HG02642 (cell line): ENCODE measurements at regions not wholly inside any gene's neighbourhood (a gene's known extent, or its start where the extent isn't known, plus 50 kb on each side); places are given as distances from the start of the nearest gene placed in this dataset.

ENCODE experiments used
- ATAC-seq: cut with Tn5 transposase; IDR thresholded peaks from one replicate; pipeline ENCODE4 v1.9.1; 2021; ENCODE audit warnings: mild to moderate bottlenecking; ENCODE audit not compliant: unreplicated experiment, poor library complexity

GRCh38 chr11:121802542-121802941 lies 313.5 kb downstream of the BLID start:
- no peak for ATAC-seq

DNA sequence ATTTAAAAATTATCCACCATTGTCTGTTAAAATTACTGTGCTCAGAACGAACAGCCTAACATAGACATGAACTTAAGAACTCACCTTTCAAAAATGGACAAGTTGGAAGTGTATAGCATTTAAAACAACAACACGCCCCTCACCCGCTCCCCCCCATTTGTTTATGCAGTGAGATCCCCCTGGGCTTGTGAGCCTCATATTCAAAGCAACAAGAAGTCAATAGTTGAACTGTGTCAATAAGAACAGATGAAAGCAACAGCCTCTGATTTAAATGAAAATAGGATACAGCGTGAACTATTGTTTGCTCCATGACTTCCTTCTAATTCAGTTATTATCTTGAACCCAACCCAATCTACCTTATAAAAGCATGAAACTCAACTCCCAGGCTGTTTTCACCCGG lies 314.2 kb downstream of the BLID start:
- no peak for ATAC-seq

DNA sequence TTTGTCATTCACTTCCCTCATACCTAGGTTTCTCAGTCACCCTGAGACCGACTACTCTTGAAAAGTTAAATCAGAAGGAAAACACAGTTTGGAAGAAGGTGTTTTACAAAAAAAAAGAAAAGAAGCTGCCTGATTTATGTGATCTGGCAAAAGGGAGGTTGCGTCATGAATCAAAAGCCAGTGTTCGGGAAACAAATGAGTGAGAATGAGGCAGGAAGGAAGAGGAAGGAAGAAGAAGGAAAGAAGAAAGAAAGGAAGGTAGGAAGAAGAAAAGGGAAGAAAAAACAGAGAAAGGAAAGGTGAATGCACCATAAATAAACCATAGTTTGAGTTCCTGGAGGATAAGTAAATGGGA lies 314.6 kb downstream of the BLID start:
- no peak for ATAC-seq

- no peak for ATAC-seq
Measured at GRCh38 chr11:121800731-121801393, 315.2 kb downstream of the BLID start.

DNA sequence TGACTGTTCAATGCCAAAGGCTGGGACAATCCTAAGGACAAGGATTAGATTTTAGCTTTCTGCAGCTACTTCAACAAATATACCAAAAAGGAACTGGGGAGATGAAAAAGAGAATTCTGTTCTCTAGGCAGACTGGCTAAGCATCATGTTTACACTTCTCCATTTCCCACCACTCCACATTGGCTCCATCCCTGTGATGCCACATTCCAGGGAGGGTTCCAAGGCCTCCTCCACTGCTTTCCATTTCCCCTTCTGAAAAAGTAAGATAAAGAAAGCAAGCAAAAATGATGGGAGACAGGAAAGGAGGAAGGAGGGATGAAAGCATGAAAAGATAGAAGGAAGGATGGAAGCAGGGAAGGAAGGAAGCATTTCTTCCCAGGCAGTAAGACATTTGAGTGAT lies 315.8 kb downstream of the BLID start:
- no peak for ATAC-seq

DNA sequence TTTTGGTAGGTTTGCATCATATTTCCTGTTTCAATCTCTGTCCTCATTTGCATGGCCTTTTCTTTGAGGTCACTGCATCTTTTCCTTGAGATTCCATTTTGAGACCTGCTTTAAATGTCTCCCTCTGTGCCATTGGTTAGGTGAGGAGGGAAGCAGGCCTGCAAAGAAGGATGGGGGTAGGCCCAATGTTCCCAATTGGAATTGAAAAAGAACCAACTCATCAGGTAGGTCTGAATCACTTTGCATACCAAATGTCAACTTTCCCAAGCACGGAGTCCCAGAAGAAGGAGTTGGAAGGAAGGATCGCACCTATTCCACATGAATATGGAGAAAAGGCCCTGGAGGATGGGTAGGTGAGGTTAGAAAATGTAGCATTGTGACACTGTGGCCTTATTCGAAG lies 318.5 kb downstream of the BLID start:
- no peak for ATAC-seq

DNA sequence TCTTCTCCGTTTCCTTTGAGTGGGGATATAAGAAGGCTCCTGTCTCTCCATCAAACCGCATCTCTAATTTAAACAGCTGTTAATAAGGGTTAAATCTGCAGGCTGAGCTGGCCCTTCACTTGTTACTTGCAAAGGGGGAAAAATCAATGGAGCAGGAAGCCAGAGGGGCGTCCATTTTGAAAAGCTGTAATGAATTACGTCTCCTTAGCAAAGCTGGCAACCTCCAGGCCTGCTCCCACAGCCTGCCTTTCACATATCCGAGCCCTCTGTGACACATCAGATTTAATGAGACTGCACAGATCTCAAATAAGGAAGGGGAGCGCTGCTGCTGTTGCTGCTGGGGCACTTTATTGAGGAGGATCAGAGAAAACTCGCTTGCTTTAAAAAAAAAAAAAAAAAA lies 320.8 kb downstream of the BLID start:
- ATAC-seq: no peak

- no peak for ATAC-seq
Measured at GRCh38 chr11:121794671-121795141, 321.3 kb downstream of the BLID start.

- ATAC-seq: no peak
Measured at GRCh38 chr11:121793916-121794315, 322.1 kb downstream of the BLID start.

GRCh38 chr11:121793291-121793690 lies 322.7 kb downstream of the BLID start:
- no peak for ATAC-seq

DNA sequence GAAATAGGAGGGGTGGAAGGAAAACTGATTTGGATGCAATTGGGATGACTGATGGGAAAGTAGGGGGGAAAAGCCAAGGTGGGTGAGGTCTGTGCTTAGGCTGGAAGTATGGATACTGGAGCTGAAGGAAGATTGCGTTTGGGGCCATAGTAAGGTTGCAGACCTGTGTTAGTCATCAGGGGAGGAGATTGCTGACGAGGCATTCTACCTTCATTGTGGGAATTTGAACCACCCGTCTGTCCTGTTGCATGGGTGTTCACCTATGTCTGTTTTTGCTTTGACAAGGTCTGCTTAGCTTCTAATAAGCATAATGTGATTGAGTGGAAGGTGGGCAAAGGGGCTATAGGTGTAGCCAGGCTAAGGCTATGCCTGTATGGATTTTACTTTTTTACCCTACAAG lies 323.8 kb downstream of the BLID start:
- ATAC-seq: no peak

GRCh38 chr11:121790430-121790829 lies 325.6 kb downstream of the BLID start:
- no peak for ATAC-seq

- ATAC-seq: no peak
Measured at GRCh38 chr11:121780971-121781370, 328.2 kb upstream of the SORL1-AS1 start.

- ATAC-seq: no peak
Measured at GRCh38 chr11:121777056-121777455, 324.3 kb upstream of the SORL1-AS1 start.

DNA sequence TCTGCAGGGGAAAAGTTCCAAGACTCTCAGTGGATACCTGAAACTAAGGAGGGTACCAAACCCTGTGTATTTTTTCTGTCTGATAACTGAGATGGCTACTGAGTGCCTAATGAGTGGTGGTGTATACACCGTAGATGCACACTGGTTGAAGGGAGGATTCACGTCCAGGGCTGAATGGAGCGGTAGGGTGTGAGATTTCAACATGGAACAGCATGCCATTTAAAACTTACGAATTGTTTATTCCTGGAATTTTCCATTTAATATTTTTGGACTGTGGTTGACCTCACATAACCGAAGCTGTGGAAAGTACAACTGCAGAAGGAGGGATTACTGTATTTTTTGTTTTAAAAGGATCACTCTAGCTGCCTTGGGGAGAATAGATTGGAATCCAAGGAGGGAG lies 322.5 kb upstream of the SORL1-AS1 start:
- no peak for ATAC-seq

GRCh38 chr11:121773076-121773475 lies 320.3 kb upstream of the SORL1-AS1 start:
- ATAC-seq: no peak

DNA sequence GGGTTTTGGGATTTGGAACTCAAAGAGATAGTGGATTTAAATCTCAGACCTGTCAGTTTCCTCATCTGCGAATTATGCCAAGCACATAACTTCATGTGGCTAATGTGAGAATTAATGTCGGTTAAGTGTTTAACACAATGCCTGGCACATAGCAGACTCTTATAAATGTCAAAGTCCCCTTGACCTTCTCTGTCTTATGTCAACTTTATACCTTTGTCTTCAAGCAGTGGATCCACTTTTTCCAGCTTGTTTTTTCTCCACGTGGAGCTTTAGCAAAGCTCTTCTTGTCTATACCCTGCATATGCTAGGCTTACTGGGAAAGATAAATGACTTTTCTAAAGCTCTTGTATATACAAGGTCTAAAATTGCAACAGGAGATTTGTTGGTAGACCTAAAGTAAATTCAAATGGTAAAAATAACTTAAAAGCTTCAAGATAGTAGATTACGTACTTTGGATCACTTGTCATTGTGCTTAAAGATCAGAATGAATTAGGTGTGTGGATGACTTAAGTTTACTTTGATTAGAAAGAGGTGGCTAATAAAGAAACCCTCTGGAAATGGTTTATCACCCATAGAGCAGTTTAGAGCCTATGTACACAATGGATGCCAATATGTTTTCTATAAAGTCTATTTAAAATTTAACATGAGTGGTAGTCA lies 318.3 kb upstream of the SORL1-AS1 start:
- no peak for ATAC-seq

GRCh38 chr11:121769191-121769590 lies 316.4 kb upstream of the SORL1-AS1 start:
- ATAC-seq: no peak

- peak; percentile 76 for ATAC-seq
Measured at GRCh38 chr11:121767433-121767832, 314.7 kb upstream of the SORL1-AS1 start.

DNA sequence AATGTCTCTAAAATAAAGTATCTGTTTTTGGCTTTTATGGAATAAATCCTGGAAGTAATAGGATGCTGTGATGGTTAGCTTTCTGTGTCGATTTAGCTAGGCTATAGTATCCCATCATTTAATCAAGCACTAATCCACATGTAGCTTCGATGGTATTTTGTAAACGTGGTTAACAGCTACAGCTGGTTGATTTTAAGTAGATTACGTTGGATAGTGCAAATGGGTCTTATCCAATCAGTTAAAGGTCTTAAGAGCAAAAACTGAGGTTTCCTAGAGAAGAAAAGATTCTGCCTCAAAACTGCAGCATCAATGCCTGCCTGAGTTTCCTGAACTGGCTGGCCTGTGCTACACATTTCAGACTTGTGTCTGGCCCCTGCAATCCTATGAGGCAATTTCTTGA lies 314.2 kb upstream of the SORL1-AS1 start:
- no peak for ATAC-seq

GRCh38 chr11:121766166-121766565 lies 313.4 kb upstream of the SORL1-AS1 start:
- ATAC-seq: no peak

- ATAC-seq: peak; percentile 76
Measured at GRCh38 chr11:121763526-121763925, 310.8 kb upstream of the SORL1-AS1 start.
